ENCODE measurements at regions not wholly inside any gene's neighbourhood (a gene's known extent, or its start where the extent isn't known, plus 50 kb on each side); places are given as distances from the start of the nearest gene placed in this dataset.

DNA sequence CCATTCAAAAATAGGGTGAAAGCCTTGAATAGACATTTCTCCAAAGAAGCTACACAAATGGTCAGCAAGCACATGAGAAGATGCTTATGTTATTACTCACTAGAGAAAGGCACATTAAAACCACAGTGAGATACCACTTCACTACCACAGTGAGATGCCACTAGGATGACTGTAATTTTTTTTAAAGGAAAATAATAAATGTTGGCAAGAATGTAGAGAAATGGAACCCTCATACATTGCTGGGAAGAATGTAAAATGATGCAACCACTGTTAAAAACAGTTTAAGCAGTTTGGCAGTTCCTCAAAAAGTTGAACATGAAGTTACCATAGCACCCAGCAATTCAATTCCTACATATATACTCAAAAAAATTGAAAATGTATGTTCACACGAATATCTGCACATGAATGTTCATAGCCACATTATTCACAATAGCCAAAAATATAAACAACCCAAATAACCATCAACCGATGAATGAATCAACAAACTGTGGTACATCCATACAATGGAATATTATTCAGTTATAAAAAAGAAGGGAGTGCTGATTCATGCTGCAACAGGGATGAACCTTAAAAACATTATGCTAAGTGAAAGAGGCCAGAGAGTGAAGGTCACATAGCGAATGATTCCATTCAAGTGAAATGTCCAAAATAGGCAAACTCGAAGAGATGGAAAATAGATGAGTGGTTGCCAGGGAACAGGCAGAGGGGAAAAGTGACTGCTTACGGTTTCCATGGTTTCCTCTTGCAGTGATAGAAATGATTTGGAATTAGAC lies 156.2 kb upstream of the NDUFV2 start:
- no peak overlapping the region for H3K4me3 Mint-ChIP-seq
- H3K36me3 Mint-ChIP-seq = peaks cover 3% of the 10 kb centered on the region
- no peak for DNase-seq (ENCODE audit: extremely low spot score, unreplicated experiment)
- H3K4me1 Mint-ChIP-seq (ENCODE audit: unreplicated experiment) = peaks cover 20% of the 10 kb centered on the region
- H3K27me3 Mint-ChIP-seq = peaks cover 3% of the 10 kb centered on the region
- H3K27ac Mint-ChIP-seq = no peak overlapping the region
- TF ChIP-seq, protein P1, sequence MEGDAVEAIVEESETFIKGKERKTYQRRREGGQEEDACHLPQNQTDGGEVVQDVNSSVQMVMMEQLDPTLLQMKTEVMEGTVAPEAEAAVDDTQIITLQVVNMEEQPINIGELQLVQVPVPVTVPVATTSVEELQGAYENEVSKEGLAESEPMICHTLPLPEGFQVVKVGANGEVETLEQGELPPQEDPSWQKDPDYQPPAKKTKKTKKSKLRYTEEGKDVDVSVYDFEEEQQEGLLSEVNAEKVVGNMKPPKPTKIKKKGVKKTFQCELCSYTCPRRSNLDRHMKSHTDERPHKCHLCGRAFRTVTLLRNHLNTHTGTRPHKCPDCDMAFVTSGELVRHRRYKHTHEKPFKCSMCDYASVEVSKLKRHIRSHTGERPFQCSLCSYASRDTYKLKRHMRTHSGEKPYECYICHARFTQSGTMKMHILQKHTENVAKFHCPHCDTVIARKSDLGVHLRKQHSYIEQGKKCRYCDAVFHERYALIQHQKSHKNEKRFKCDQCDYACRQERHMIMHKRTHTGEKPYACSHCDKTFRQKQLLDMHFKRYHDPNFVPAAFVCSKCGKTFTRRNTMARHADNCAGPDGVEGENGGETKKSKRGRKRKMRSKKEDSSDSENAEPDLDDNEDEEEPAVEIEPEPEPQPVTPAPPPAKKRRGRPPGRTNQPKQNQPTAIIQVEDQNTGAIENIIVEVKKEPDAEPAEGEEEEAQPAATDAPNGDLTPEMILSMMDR (conservative IDR thresholded peaks at IDR 0.05) = no peak
- peaks cover 5% of the 10 kb centered on the region for H3K9me3 Mint-ChIP-seq

DNA sequence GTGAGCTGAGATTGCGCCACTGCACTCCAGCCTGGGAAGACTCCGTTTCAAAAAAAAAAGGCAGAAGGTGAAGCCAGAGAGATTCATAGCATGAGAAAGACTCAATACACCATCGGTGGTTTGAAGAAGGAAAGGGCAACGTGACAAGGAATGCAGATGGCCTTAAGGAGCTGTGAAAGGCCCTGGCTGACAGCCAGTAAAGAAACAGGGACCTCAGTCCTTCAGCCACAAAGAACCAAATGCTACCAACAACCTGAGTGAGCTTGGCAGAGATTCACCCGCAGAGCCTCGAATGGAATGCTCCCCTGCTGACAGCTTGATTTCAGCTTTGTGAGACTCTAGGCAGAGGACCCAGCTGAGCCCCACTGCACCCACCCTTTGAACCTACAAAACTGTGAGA lies 154.9 kb upstream of the NDUFV2 start:
- H3K4me1 Mint-ChIP-seq (ENCODE audit: unreplicated experiment) = peaks cover 13% of the 10 kb centered on the region
- H3K27me3 Mint-ChIP-seq = peaks cover 3% of the 10 kb centered on the region
- no peak overlapping the region for H3K4me3 Mint-ChIP-seq
- no peak for DNase-seq (ENCODE audit: extremely low spot score, unreplicated experiment)
- TF ChIP-seq, protein P1 (conservative IDR thresholded peaks at IDR 0.05) = no peak
- peaks cover 5% of the 10 kb centered on the region for H3K9me3 Mint-ChIP-seq
- H3K36me3 Mint-ChIP-seq = peaks cover 3% of the 10 kb centered on the region
- no peak overlapping the region for H3K27ac Mint-ChIP-seq

DNA sequence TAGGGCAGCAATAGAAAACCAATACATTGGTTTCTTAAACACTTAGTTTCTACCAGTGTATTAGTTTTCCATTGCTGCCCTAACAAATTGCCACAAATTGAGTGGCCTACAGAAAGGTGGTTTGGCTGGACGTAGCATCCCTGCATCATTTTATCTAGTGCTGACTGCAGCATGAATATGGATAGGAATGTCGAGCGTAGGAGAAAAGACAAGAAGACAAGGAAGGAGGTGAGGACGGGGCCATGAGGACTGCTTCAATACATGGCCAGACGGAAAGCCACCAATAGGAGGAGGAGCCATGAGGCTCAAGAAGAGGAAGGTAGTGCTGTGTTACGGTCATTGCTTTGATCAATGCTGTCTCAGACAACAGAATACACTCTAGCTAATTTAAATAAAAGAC lies 154.5 kb upstream of the NDUFV2 start:
- H3K27ac Mint-ChIP-seq = peak overlapping the region; percentile 94
- H3K4me3 Mint-ChIP-seq = peak overlapping the region; percentile 0
- no peak for DNase-seq (ENCODE audit: extremely low spot score, unreplicated experiment)

DNA sequence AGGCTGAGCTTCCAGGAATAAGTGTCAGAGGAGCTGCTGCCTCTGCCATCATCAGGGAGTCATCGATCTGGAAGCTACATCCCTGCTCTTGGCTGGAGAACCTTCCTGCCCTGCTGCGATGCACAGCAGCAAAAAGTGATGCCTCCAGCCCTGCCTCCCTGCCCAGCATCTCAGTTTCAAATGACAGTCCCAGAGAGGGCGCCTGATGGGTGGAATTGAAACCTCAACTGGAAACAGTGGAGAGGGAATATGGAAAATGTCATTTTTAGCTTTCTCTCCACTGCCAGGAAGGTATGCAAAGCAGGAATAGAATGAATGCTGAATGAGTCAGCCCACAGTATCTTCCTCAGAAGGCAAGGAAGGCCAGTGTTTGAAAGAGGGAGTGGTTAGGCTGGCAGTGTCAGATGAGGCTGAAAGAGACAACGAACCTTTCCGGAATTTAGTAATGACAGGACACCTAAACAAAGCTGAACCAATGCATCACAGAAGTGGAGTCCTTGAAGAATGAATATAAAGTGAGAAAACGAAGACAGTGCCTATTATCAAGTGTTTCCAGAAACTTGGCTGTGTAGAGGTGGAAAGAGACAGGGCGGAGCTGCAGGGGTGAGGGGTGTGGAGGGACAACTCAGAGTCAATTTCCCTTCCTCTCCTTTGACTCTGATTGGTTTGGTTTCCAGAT lies 153.9 kb upstream of the NDUFV2 start:
- Mint-ChIP-seq H3K4me3 (peak overlapping the region; percentile 68), H3K9me3 (peaks cover 5% of the 10 kb centered on the region), H3K27me3 (peaks cover 3% of the 10 kb centered on the region), H3K27ac (peak overlapping the region; percentile 94), H3K36me3 (peaks cover 3% of the 10 kb centered on the region), H3K4me1 (ENCODE audit: unreplicated experiment) (peaks cover 13% of the 10 kb centered on the region)
- no peak for DNase-seq (ENCODE audit: extremely low spot score, unreplicated experiment)
- TF ChIP-seq, protein P1 (conservative IDR thresholded peaks at IDR 0.05) = no peak

More for the DNA sequence above, 154.5 kb upstream of the NDUFV2 start:
- Mint-ChIP-seq H3K9me3 (peaks cover 5% of the 10 kb centered on the region), H3K36me3 (peaks cover 3% of the 10 kb centered on the region), H3K4me1 (ENCODE audit: unreplicated experiment) (peaks cover 13% of the 10 kb centered on the region), H3K27me3 (peaks cover 3% of the 10 kb centered on the region)
- TF ChIP-seq, protein P1 (conservative IDR thresholded peaks at IDR 0.05) = no peak

DNA sequence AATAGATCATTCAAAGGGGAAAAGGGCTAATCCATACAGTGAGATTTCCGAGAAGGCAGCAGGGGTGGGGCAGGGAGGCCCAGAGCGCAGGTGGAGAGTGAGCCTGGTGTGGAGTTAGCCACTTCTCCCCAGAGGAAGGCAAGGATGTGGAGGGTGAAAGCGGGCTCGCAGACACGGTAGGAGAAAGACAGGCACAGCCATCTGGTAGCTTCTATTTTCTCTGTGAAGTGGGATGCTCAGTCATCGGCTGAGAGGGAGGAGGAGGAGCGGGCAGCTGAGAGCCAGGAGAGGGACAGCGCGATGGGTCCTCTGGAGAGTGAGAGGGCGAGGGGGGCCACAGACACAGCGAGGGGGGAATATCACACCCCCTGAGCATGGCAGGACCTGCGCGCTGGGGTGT lies 153.3 kb upstream of the NDUFV2 start:
- Mint-ChIP-seq H3K4me1 (ENCODE audit: unreplicated experiment) (peaks cover 13% of the 10 kb centered on the region), H3K27ac (peak overlapping the region; percentile 94), H3K36me3 (peaks cover 3% of the 10 kb centered on the region)

More for the DNA sequence above, 153.3 kb upstream of the NDUFV2 start:
- TF ChIP-seq, protein P1 (conservative IDR thresholded peaks at IDR 0.05) = no peak
- Mint-ChIP-seq H3K27me3 (peaks cover 3% of the 10 kb centered on the region), H3K9me3 (peaks cover 5% of the 10 kb centered on the region), H3K4me3 (no peak overlapping the region)
- DNase-seq (ENCODE audit: extremely low spot score, unreplicated experiment) = no peak
